WI38 (cell line): ENCODE measurements at regions not wholly inside any gene's neighbourhood (a gene's known extent, or its start where the extent isn't known, plus 50 kb on each side); places are given as distances from the start of the nearest gene placed in this dataset.

ENCODE experiments used
- H3K4me3 ChIP-seq: 2 replicates; pipeline ENCODE4 v1.5.1; 2011; ENCODE audit warnings: low read depth, mild to moderate bottlenecking, control low read depth, low read length
- TF ChIP-seq, protein P1 (sequence below): IDR thresholded peaks from 2 replicates; pipeline ENCODE4 v1.5.1; 2012; ENCODE audit warnings: low read depth, mild to moderate bottlenecking, control low read depth, low read length

DNA sequence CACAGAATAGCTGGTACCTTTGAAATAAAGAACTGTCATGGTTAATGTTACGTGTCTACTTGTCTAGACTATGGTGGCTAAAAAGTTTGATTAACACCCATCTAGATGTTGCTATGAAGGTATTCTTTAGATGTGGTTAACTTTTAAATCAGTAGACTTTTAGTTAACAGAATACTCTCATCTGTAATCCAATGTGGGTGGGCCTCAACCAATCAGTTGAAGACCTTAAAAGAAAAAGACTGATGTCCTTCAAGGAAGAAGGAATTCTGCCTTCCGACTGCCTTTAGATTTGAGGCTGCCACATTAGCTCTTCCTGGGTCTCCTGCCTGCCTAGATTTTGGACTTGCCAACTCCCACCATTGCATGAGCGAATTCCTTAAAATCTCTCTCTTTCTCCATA lies 113.0 kb upstream of the CACUL1 start:
- TF ChIP-seq, protein P1, sequence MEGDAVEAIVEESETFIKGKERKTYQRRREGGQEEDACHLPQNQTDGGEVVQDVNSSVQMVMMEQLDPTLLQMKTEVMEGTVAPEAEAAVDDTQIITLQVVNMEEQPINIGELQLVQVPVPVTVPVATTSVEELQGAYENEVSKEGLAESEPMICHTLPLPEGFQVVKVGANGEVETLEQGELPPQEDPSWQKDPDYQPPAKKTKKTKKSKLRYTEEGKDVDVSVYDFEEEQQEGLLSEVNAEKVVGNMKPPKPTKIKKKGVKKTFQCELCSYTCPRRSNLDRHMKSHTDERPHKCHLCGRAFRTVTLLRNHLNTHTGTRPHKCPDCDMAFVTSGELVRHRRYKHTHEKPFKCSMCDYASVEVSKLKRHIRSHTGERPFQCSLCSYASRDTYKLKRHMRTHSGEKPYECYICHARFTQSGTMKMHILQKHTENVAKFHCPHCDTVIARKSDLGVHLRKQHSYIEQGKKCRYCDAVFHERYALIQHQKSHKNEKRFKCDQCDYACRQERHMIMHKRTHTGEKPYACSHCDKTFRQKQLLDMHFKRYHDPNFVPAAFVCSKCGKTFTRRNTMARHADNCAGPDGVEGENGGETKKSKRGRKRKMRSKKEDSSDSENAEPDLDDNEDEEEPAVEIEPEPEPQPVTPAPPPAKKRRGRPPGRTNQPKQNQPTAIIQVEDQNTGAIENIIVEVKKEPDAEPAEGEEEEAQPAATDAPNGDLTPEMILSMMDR: no peak
- H3K4me3 ChIP-seq: no peak overlapping the region

DNA sequence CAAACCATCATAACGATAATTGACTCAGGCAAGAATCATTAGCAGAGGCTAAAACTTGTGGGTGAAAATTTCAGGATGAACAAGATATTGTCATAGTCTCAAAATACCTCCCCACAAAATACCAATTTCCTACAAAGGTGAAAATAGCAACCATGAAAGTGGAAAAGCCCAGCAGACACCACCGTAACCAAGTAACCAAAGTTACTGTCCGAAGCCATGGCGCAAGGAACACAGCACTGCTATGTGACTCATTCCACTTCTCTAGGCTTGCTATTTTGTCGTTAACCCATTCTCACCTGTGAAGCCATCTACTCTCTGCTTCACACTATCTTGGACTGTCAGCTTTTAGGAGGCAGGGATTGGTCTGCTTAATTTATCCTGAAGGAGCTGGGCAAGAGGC lies 113.8 kb upstream of the CACUL1 start:
- no peak overlapping the region for H3K4me3 ChIP-seq
- TF ChIP-seq, protein P1: no peak

DNA sequence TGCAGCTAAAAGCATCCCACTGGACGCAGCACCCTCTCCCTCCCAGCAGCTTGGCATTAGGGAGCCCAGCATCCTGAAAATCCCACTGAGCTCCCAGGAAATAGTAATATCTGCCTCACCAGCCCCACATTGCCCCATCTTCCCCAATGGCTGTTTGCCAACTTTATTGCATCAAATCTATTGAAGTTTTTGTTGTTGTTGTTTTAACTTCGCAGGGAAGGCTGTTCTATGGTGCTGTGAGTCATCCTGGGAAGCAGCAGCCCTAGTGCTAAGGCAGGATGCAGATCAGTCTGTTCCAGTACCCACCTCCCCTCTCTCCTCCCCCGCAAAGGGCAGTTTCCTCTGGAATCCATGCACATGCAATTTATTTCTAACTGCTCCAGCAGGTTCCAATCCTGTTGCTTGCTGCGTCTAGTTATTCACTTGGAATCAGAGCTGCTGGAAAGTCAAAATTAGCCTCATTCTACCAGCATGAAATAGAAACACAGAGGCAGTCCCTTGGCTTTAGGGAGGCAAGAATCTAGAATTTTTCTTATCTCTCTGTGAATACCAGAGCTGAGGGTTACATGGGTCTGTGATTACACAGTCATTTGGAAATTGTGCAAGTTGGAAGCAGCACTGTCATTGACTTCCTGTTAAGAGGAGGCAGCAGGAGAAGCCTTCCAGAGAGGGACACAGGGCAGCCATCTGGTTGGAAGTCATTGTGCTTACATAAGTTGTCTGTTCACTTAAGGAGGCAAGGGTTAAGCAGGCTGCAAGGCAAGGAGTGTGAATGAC lies 115.9 kb upstream of the CACUL1 start:
- H3K4me3 ChIP-seq: no peak overlapping the region
- TF ChIP-seq, protein P1: no peak

DNA sequence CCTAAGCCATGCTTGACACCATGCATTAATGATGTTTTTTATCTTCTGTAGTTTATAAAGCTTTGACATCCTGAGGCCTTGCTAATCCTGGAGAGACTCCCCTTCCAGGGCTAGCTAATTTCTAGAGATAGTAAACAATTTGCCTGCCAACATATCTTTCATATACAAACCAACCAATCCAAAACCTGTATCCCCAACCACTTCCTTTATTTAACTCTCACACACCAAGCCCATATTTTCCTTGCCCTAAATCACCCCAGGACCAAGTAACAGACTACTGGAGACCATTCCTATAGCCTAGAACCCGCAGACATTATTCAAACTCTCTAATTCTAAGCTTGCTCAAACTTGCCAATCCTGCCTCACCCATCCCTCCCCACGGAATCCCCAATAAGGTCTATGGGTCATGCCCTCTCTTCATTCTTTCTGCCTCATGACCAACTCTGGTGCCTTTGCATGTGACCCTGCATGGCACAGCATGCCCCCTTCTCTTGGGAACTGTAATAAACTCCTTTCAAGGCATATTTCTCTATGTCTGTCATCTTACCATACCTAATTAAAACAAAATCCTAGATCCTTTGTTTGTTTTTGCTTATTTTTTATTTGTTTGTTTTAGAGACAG lies 116.6 kb upstream of the CACUL1 start:
- TF ChIP-seq, protein P1: no peak
- H3K4me3 ChIP-seq: no peak overlapping the region

DNA sequence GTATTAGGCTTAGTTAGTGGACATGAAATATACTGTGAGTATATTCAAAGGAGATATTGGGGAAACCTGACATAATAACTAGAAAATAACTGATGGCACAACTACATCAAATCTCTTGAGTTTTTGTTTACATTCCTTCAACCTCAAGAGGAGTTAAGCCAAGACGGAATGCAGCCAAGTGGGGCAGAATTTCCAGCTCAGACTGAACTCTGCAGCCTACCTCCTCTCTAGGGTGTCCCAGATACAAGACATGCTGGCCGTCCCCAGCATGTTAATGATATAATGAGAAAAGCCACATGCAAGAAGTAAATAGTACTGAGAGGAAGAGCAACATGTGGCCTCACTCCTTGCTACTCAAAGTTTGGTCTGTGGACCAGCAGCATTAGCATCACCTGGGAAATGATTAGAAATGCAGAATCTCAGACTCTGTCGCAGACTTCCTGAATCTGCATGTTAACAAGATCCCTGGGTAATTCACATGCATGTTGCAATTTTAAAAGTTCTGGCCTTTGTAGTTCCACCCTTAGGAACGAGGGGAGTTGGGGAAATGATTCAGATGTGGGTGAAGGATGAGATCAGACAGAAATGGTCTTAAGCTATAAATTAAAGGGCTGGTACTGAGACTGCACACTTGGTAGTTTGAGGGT lies 118.4 kb upstream of the CACUL1 start:
- TF ChIP-seq, protein P1: no peak
- H3K4me3 ChIP-seq: no peak overlapping the region

DNA sequence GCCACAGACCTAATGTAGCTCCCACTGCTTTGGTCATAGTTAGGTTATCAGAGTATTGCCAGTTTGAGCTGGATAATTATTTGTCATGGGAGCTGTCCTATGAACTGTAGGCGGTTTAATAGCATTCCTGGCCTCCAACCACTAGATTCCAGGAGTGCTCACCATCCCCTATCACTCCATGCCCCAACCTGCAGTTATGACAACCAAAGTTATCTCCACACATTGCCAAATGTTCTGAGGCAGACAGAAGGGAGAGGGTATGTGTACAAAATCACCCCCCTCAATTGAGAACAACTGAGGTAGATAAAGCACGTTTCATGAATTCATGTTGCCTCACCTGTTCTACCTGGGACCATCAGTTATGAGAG lies 119.0 kb upstream of the CACUL1 start:
- TF ChIP-seq, protein P1: no peak
- no peak overlapping the region for H3K4me3 ChIP-seq

DNA sequence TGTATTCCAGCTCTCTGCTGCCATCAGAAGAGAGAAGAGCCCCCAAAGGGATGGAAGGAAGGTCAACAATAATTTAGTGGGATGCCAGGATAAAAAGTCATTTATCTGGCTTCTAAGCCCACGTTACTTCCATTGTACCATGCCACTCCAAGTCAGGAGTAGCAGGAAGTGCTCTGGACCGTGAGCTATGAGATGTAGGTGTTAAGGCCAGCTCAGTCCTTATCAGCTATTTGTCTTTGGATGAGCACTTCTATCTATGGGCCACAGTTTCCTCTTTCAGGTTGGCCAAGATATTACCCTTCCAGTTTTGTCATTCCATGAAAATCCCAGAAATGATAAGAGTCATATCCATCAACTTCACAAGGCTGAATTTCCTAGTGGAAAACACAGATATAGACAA lies 119.4 kb upstream of the CACUL1 start:
- H3K4me3 ChIP-seq: no peak overlapping the region
- TF ChIP-seq, protein P1: no peak
